OCI-LY1 (cell line): ENCODE measurements at regions not wholly inside any gene's neighbourhood (a gene's known extent, or its start where the extent isn't known, plus 50 kb on each side); places are given as distances from the start of the nearest gene placed in this dataset.
"Not testable (repeated sequence)": the region's sequence is repeated elsewhere in the genome, so short reads cannot be mapped to it uniquely, and the experiment has no call there.

ENCODE experiments used
- H2AFZ ChIP-seq: fragments of 200-600 bp; sonication (generic), shearing (Covaris generic); 2 replicates; pipeline ENCODE4 v1.6.0; 2014; ENCODE audit warnings: antibody characterized with exemption, mild to moderate bottlenecking, low read length
- H3F3A ChIP-seq: fragments of 200-600 bp; sonication (generic), shearing (Covaris generic); 2 replicates; pipeline ENCODE4 v1.6.0; 2014; ENCODE audit warnings: mild to moderate bottlenecking, antibody characterized with exemption, low read length, moderate library complexity; ENCODE audit not compliant: insufficient read depth
- H3K27ac ChIP-seq: fragments of 200-600 bp; sonication (generic); 2 replicates; pipeline ENCODE4 v1.5.1; 2014; ENCODE audit warnings: low read length, mixed run types, mild to moderate bottlenecking, low read depth; ENCODE audit not compliant: poor library complexity, severe bottlenecking
- H3K27me3 ChIP-seq: fragments of 200-600 bp; sonication (generic); 2 replicates; pipeline ENCODE4 v1.6.0; 2014; ENCODE audit warnings: antibody characterized with exemption, mild to moderate bottlenecking, low read length, moderate library complexity; ENCODE audit not compliant: insufficient read depth
- H3K36me3 ChIP-seq: fragments of 200-600 bp; sonication (generic); 2 replicates; pipeline ENCODE4 v1.6.1; 2014; ENCODE audit warnings: mild to moderate bottlenecking, antibody characterized with exemption, low read length, moderate library complexity, mixed read lengths; ENCODE audit not compliant: insufficient read depth
- H3K4me1 ChIP-seq: fragments of 200-600 bp; sonication (generic); 2 replicates; pipeline ENCODE4 v1.5.1; 2014; ENCODE audit warnings: mild to moderate bottlenecking, low read length, moderate library complexity; ENCODE audit not compliant: insufficient read depth, severe bottlenecking
- H3K4me2 ChIP-seq: fragments of 200-600 bp; sonication (generic), shearing (Covaris generic); 2 replicates; pipeline ENCODE4 v1.6.1; 2014; ENCODE audit warnings: low read length
- H3K4me3 ChIP-seq: fragments of 200-600 bp; sonication (generic); 2 replicates; pipeline ENCODE4 v1.5.1; 2014; ENCODE audit warnings: low read length, low read depth, mild to moderate bottlenecking, mixed read lengths; ENCODE audit not compliant: poor library complexity, severe bottlenecking
- H3K79me2 ChIP-seq: fragments of 200-600 bp; shearing (Covaris generic); 2 replicates; pipeline ENCODE4 v1.6.1; 2016; ENCODE audit warnings: mixed run types, low read length, mixed read lengths; ENCODE audit not compliant: insufficient read depth
- H3K9ac ChIP-seq: fragments of 200-600 bp; sonication (generic), shearing (Covaris generic); 2 replicates; pipeline ENCODE4 v1.6.1; 2014; ENCODE audit warnings: mild to moderate bottlenecking, low read length, mixed read lengths
- H3K9me2 ChIP-seq: fragments of 200-600 bp; sonication (generic), shearing (Covaris generic); 2 replicates; pipeline ENCODE4 v1.6.1; 2014; ENCODE audit warnings: low read depth, mild to moderate bottlenecking, low read length, mixed read lengths
- H3K9me3 ChIP-seq: fragments of 200-600 bp; shearing (Covaris generic); 2 replicates; pipeline ENCODE4 v1.6.1; 2014; ENCODE audit warnings: low read length, mixed read lengths
- H4K20me1 ChIP-seq: fragments of 200-600 bp; sonication (generic), shearing (Covaris generic); 2 replicates; pipeline ENCODE4 v1.6.0; 2016; ENCODE audit warnings: mild to moderate bottlenecking, low read length; ENCODE audit not compliant: insufficient read depth
- EZH2 ChIP-seq: fragments of 200-600 bp; sonication (generic), shearing (Covaris generic); IDR thresholded peaks from 2 replicates; pipeline ENCODE4 v1.8.0; 2017; ENCODE audit warnings: borderline replicate concordance, mixed run types, mild to moderate bottlenecking, antibody characterized with exemption, low read length, moderate library complexity, mixed read lengths
- TF ChIP-seq, protein P1 (sequence below): fragments of 200-600 bp; sonication (generic), shearing (Covaris generic); IDR thresholded peaks from 2 replicates; pipeline ENCODE4 v1.5.1; 2017; ENCODE audit warnings: mild to moderate bottlenecking, antibody characterized with exemption, low read length, moderate library complexity, mixed read lengths

DNA sequence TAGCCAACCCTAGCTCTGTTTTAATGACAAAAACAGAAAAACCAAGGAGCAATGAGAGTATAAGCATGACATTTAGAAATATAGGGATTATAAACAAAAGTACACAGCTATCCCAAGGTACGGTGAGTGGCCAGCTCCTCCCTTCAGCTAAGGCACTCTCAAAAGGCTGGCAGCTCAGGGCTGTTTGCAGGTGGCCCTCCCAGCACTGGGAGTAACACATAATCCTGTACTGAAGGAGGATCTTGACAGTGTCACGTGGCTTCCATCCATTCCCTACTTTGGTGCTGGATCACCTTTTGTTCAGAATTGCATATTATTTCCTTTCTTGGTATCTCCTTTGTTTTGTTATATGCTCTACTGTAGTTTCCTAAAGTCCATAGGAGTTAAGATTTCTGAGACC is 500.8 kb downstream of the KCNJ18 start:
- no peak overlapping the region for H3K27ac ChIP-seq
- no peak for TF ChIP-seq EZH2
- TF ChIP-seq, protein P1, sequence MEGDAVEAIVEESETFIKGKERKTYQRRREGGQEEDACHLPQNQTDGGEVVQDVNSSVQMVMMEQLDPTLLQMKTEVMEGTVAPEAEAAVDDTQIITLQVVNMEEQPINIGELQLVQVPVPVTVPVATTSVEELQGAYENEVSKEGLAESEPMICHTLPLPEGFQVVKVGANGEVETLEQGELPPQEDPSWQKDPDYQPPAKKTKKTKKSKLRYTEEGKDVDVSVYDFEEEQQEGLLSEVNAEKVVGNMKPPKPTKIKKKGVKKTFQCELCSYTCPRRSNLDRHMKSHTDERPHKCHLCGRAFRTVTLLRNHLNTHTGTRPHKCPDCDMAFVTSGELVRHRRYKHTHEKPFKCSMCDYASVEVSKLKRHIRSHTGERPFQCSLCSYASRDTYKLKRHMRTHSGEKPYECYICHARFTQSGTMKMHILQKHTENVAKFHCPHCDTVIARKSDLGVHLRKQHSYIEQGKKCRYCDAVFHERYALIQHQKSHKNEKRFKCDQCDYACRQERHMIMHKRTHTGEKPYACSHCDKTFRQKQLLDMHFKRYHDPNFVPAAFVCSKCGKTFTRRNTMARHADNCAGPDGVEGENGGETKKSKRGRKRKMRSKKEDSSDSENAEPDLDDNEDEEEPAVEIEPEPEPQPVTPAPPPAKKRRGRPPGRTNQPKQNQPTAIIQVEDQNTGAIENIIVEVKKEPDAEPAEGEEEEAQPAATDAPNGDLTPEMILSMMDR = no peak
- no peaks in the 10 kb centered on the region for H3K9me3 ChIP-seq
- H3K4me3 ChIP-seq = no peak overlapping the region
- H3K4me1 ChIP-seq = peaks cover 18% of the 10 kb centered on the region
- H3F3A ChIP-seq = no peaks in the 10 kb centered on the region
- no peaks in the 10 kb centered on the region for H4K20me1 ChIP-seq
- H2AFZ ChIP-seq = no peak overlapping the region
- no peaks in the 10 kb centered on the region for H3K36me3 ChIP-seq
- H3K9ac ChIP-seq = no peak overlapping the region
- no peaks in the 10 kb centered on the region for H3K27me3 ChIP-seq
- H3K79me2 ChIP-seq = no peaks in the 10 kb centered on the region
- no peaks in the 10 kb centered on the region for H3K9me2 ChIP-seq
- H3K4me2 ChIP-seq = no peak overlapping the region

DNA sequence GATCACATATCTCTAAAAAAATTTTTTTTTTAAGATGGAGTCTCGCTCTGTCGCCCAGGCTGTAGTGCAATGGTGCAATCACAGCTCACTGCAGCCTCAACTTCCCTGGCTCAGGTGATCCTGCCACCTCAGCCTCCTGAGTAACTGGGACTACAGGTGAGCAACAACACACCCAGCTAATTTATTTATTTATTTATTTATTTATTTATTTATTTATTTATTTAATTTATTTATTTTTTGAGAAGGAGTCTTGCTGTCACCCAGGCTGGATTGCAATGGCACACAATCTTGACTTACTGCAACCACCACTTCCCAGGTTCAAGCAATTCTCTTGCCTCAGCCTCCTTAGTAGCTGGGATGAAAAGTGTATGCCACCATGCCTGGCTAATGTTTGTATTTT is 507.9 kb downstream of the KCNJ18 start:
- H3K4me3 ChIP-seq, H4K20me1 ChIP-seq, H3K79me2 ChIP-seq, H3K9me2 ChIP-seq, H3K4me2 ChIP-seq, H3K27ac ChIP-seq, H3K9me3 ChIP-seq, H3K27me3 ChIP-seq, H3K36me3 ChIP-seq, H2AFZ ChIP-seq, H3K9ac ChIP-seq, H3F3A ChIP-seq: not testable (repeated sequence)
- H3K4me1 ChIP-seq = peaks cover 12% of the 10 kb centered on the region

DNA sequence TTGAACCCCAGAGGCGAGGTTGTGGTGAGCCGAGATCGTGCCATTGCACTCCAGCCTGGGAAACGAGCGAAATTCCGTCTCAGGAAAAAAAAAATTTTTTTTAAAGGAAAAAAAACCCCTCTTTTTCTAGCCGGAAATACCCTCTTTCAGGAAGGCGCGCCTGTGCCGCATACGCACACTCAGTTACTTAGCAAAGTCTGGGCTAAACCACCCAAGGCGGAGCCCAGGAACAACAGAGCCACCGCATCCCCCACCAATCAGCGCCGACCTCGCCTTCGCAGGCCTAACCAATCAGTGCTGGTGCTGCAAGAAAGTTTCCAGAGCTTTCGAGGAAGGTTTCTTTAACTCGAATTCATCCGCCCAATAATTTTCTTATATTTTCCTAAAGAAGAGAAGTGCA is 510.4 kb downstream of the KCNJ18 start:
- Histone ChIP-seq H3K79me2 (no peaks in the 10 kb centered on the region), H3K36me3 (no peaks in the 10 kb centered on the region), H3K4me2 (no peak overlapping the region), H3K9ac (no peak overlapping the region), H3K9me3 (no peaks in the 10 kb centered on the region), H3F3A (no peaks in the 10 kb centered on the region), H2AFZ (no peak overlapping the region), H3K9me2 (no peaks in the 10 kb centered on the region), H4K20me1 (no peaks in the 10 kb centered on the region), H3K27me3 (no peaks in the 10 kb centered on the region), H3K4me1 (no peaks in the 10 kb centered on the region), H3K27ac (no peak overlapping the region), H3K4me3 (no peak overlapping the region)
- TF ChIP-seq, protein P1 = no peak
- TF ChIP-seq EZH2 = no peak

GRCh38 chr17:22203208-22203715 is 510.9 kb downstream of the KCNJ18 start:
- Histone ChIP-seq H3K4me1 (no peaks in the 10 kb centered on the region), H3K4me2 (no peak overlapping the region), H3K4me3 (no peak overlapping the region), H3K27me3 (no peaks in the 10 kb centered on the region), H2AFZ (no peak overlapping the region), H3K9ac (no peak overlapping the region), H3F3A (no peaks in the 10 kb centered on the region), H3K27ac (no peak overlapping the region), H3K79me2 (no peaks in the 10 kb centered on the region), H3K9me3 (no peaks in the 10 kb centered on the region), H3K9me2 (no peaks in the 10 kb centered on the region), H3K36me3 (no peaks in the 10 kb centered on the region), H4K20me1 (no peaks in the 10 kb centered on the region)
- TF ChIP-seq EZH2 = no peak
- TF ChIP-seq, protein P1 = no peak

- not testable (repeated sequence) for H3K27me3 ChIP-seq, H3K9me2 ChIP-seq, H3F3A ChIP-seq, H3K4me1 ChIP-seq, H3K36me3 ChIP-seq, H2AFZ ChIP-seq, H3K27ac ChIP-seq, H3K4me3 ChIP-seq, H3K9ac ChIP-seq, H3K4me2 ChIP-seq, H3K9me3 ChIP-seq, H3K79me2 ChIP-seq, H4K20me1 ChIP-seq
Measured at GRCh38 chr17:22204076-22204475, 511.8 kb downstream of the KCNJ18 start.
